Spleen (tissue), 7 donors: ENCODE measurements at regions not wholly inside any gene's neighbourhood (a gene's known extent, or its start where the extent isn't known, plus 50 kb on each side); places are given as distances from the start of the nearest gene placed in this dataset.

Source experiments
- POLR2AphosphoS5 ChIP-seq, 3 donors: sonication (generic); formaldehyde crosslinking; IDR thresholded peaks; one replicate each; pipeline ENCODE4 v1.5.1; 2017; ENCODE audit warnings: antibody characterized with exemption in 3 of 3
- TF ChIP-seq, protein P1 (sequence below), 11 experiments: fragments of 200-600 bp in 7 of 11; fragments of 450-650 bp in 4 of 11; sonication (generic) in 4 of 11; IDR thresholded peaks in 8 of 11; conservative IDR thresholded peaks in 3 of 11; 1 replicate in 7 of 11; 2 replicates in 4 of 11; pipeline versions ENCODE4 v1.4.0 to v1.8.0; 2016 to 2021; ENCODE audit warnings: antibody characterized with exemption in 11 of 11, inconsistent platforms in 4 of 11, mild to moderate bottlenecking in 1 of 11
- donor health status: DM: no; HTN: no; CAD: no; lungs with moderate emphysema.
- donor health status: DM: no; HTN: no; CAD: no.
- donor health status: DM: no; HTN: no; CAD: no.

DNA sequence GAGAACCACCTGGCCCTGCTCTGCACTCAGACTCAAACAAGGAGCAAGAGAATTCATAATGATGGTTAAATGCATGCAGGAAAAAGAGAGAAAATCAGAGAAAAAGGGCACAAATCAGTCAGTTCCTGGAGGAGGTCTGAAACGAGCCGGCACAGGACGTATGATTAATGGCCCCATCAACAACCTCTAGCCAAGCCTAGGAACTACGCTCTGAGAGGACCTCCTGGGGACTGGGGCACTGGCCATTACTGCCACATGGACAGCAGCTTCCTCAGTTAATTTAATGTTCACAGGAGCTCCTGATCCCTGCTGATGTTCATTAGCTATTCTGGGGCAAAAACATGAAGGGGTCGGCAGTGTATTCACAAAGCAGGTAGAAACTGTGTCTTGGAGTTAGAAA is 238.1 kb downstream of the MED10 start:
- no peak for TF ChIP-seq POLR2AphosphoS5 (IDR thresholded peaks at IDR 0.05)
- TF ChIP-seq, protein P1, sequence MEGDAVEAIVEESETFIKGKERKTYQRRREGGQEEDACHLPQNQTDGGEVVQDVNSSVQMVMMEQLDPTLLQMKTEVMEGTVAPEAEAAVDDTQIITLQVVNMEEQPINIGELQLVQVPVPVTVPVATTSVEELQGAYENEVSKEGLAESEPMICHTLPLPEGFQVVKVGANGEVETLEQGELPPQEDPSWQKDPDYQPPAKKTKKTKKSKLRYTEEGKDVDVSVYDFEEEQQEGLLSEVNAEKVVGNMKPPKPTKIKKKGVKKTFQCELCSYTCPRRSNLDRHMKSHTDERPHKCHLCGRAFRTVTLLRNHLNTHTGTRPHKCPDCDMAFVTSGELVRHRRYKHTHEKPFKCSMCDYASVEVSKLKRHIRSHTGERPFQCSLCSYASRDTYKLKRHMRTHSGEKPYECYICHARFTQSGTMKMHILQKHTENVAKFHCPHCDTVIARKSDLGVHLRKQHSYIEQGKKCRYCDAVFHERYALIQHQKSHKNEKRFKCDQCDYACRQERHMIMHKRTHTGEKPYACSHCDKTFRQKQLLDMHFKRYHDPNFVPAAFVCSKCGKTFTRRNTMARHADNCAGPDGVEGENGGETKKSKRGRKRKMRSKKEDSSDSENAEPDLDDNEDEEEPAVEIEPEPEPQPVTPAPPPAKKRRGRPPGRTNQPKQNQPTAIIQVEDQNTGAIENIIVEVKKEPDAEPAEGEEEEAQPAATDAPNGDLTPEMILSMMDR (IDR thresholded peaks at IDR 0.05 in 8 of 11, conservative IDR thresholded peaks at IDR 0.05 in 3 of 11): no peak
